Esophagus muscularis mucosa (tissue), 4 donors: ENCODE measurements at regions not wholly inside any gene's neighbourhood (a gene's known extent, or its start where the extent isn't known, plus 50 kb on each side); places are given as distances from the start of the nearest gene placed in this dataset.

ENCODE experiments used
- DNase-seq: peaks from one replicate; pipeline ENCODE4 v3.0.0-alpha.2; 2017; ENCODE audit errors: extremely low spot score
- H3K27ac ChIP-seq, 4 donors: fragments of 200-600 bp; sonication (generic); replicated peaks in 1 of 4; 1 replicate in 3 of 4; 2 replicates in 1 of 4; pipeline ENCODE4 v1.5.1; 2016 to 2019; ENCODE audit warnings: mild to moderate bottlenecking in 1 of 4
- H3K27me3 ChIP-seq, 4 donors: fragments of 200-600 bp; sonication (generic); one replicate each; pipeline versions ENCODE4 v1.5.1 to v1.6.0; 2016 to 2019
- H3K36me3 ChIP-seq, 4 donors: fragments of 200-600 bp; sonication (generic); one replicate each; pipeline ENCODE4 v1.5.1; 2016 to 2019
- H3K4me1 ChIP-seq, 4 donors: fragments of 200-600 bp; sonication (generic); one replicate each; pipeline ENCODE4 v1.5.1; 2016 to 2019
- H3K4me3 ChIP-seq, 4 donors: fragments of 200-600 bp; sonication (generic); 1 replicate in 2 of 4; 2 replicates in 2 of 4; pipeline ENCODE4 v1.5.1; 2016 to 2019; ENCODE audit warnings: mild to moderate bottlenecking in 4 of 4, moderate library complexity in 1 of 4
- H3K9me3 ChIP-seq, 4 donors: fragments of 200-600 bp; sonication (generic); 1 replicate in 3 of 4; 2 replicates in 1 of 4; pipeline ENCODE4 v1.5.1; 2016 to 2019
- EP300 ChIP-seq: sonication (generic); formaldehyde crosslinking; IDR thresholded peaks from one replicate; pipeline ENCODE4 v1.6.1; 2017; ENCODE audit warnings: antibody characterized with exemption
- POLR2A ChIP-seq: fragments of 450-650 bp; IDR thresholded peaks from one replicate; pipeline ENCODE4 v1.6.1; 2017; ENCODE audit warnings: antibody characterized with exemption, moderate library complexity, mild to moderate bottlenecking, low read depth
- POLR2AphosphoS5 ChIP-seq, 2 donors: sonication (generic); formaldehyde crosslinking; IDR thresholded peaks; one replicate each; pipeline ENCODE4 v1.6.1; 2017; ENCODE audit warnings: antibody characterized with exemption in 2 of 2
- WGBS: methylation state at CpG from one replicate; pipeline ENCODE4 v1.1.5; 2018; 5-methylcytosine and 5-hydroxymethylcytosine counted together
- intact Hi-C: fragments of 100-400 bp; cut with DNase I; formaldehyde crosslinking; loops from one replicate; pipeline ENCODE4 v1.15.1; 2023
- TF ChIP-seq, protein P1 (sequence below), 3 experiments: fragments of 200-600 bp in 2 of 3; fragments of 450-650 bp in 1 of 3; sonication (generic) in 2 of 3; IDR thresholded peaks; one replicate each; pipeline ENCODE4 v1.5.1; 2017 to 2019; ENCODE audit warnings: antibody characterized with exemption in 3 of 3, mild to moderate bottlenecking in 2 of 3, moderate library complexity in 1 of 3

DNA sequence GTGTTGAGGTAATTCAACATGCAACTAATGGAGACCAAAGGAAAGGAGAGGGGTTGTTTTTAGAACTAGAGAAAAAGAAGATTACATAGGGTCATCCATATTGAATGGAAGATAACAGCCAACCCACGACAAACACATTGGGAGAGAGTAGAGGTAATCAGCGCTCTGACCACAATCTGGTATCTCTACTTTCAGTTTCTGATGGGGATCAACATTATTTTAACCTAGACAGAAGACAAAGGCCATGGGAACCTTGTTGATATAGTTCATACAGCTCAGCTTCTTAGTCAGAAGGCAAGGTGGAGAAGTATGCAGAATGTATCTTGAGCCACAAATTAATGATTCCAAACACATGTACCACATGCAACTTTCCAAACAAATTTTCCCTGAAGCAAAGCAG lies 537.1 kb upstream of the ST8SIA4 start:
- Histone ChIP-seq H3K27me3 (no peaks in the 10 kb centered on the region), H3K27ac (no peak overlapping the region), H3K4me3 (no peak overlapping the region), H3K36me3 (no peaks in the 10 kb centered on the region), H3K9me3 (peaks cover 0 to 5% (median 1%) of the 10 kb centered on the region in 4 donors), H3K4me1 (no peaks in the 10 kb centered on the region)
- DNase-seq, result no peak
- intact Hi-C loops, result no loop called here
- no peak for TF ChIP-seq POLR2A
- TF ChIP-seq POLR2AphosphoS5 (IDR thresholded peaks at IDR 0.05), result no peak
- TF ChIP-seq, protein P1, sequence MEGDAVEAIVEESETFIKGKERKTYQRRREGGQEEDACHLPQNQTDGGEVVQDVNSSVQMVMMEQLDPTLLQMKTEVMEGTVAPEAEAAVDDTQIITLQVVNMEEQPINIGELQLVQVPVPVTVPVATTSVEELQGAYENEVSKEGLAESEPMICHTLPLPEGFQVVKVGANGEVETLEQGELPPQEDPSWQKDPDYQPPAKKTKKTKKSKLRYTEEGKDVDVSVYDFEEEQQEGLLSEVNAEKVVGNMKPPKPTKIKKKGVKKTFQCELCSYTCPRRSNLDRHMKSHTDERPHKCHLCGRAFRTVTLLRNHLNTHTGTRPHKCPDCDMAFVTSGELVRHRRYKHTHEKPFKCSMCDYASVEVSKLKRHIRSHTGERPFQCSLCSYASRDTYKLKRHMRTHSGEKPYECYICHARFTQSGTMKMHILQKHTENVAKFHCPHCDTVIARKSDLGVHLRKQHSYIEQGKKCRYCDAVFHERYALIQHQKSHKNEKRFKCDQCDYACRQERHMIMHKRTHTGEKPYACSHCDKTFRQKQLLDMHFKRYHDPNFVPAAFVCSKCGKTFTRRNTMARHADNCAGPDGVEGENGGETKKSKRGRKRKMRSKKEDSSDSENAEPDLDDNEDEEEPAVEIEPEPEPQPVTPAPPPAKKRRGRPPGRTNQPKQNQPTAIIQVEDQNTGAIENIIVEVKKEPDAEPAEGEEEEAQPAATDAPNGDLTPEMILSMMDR (IDR thresholded peaks at IDR 0.05), result no peak
- TF ChIP-seq EP300, result no peak
- 84% methylated on average over 2 of the region's 2 CpGs for WGBS

DNA sequence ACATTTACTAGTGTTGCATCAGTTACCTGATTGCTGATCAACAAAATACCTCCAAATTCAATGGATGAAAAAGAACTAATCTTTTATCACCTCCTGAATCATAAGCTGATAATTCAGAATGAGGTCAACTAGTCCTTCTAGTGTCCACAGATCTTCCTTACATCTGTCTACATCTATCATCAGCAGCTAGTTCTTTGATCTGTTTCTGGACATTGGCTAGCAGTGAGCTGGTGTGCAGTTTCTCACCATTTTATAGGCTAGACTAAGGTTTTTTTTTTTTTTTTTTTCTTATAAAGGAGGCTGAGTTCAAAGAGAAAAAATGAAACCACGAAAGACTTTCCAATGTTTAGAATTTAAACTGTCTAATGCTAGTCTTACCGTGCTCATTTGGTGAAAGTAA lies 534.3 kb upstream of the ST8SIA4 start:
- no peaks in the 10 kb centered on the region for H3K27me3 ChIP-seq
- 42% methylated on average over 2 of the region's 2 CpGs for WGBS
- intact Hi-C loops, result no loop called here
- no peak for DNase-seq
- no peak overlapping the region for H3K27ac ChIP-seq
- no peak for TF ChIP-seq POLR2A
- TF ChIP-seq, protein P1 (IDR thresholded peaks at IDR 0.05), result no peak
- no peak for TF ChIP-seq POLR2AphosphoS5 (IDR thresholded peaks at IDR 0.05)
- TF ChIP-seq EP300, result no peak
- H3K9me3 ChIP-seq, result peaks cover 0 to 2% (median 0%) of the 10 kb centered on the region in 4 donors
- no peak overlapping the region for H3K4me3 ChIP-seq
- H3K36me3 ChIP-seq, result no peaks in the 10 kb centered on the region
- H3K4me1 ChIP-seq, result no peaks in the 10 kb centered on the region

DNA sequence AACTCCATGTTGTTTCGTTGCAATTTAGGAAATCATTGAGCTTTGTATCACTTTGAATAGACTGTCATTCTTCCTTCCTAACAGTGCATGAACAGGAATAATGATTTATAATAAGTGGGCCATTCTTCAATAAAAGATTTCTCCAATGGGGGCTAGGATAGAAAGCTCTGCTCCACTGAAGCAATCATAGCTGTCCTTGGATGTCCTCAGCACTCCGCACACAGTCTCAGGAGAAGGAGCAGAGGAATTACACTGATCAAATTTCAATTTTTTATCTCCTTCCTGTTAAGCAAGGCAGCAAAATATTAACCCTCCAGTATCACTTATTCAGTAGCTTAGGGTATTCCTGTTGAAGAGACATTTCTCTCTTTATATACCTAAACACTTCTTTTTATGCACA lies 532.7 kb upstream of the ST8SIA4 start:
- H3K27ac ChIP-seq, result no peak overlapping the region
- no peaks in the 10 kb centered on the region for H3K4me1 ChIP-seq
- TF ChIP-seq POLR2A, result no peak
- TF ChIP-seq, protein P1 (IDR thresholded peaks at IDR 0.05), result no peak
- no peak for DNase-seq
- WGBS, result 48% methylated on average over 2 of the region's 2 CpGs
- H3K36me3 ChIP-seq, result no peaks in the 10 kb centered on the region
- H3K9me3 ChIP-seq, result no peaks in the 10 kb centered on the region
- intact Hi-C loops, result no loop called here
- no peaks in the 10 kb centered on the region for H3K27me3 ChIP-seq
- no peak overlapping the region for H3K4me3 ChIP-seq

DNA sequence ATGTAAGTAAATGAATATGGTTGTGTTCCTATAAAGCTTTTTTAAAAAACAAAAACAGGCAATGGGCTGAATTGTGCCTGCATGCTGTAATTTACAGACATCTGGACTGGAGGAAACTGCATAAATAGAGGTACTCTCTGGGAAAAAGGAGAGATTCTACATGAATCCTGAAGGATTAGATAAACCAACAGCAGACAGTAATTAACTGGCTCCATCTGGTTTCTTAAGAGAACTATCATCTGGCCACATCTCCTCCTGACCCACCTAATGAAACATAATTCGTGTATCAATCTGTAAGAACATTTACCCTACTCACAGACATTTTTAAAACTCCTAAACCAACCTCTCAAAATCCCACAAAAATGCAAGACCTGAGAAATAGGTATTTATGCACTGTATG lies 528.1 kb upstream of the ST8SIA4 start:
- no peaks in the 10 kb centered on the region for H3K27me3 ChIP-seq
- no peak for DNase-seq
- H3K4me1 ChIP-seq, result no peaks in the 10 kb centered on the region
- no peaks in the 10 kb centered on the region for H3K36me3 ChIP-seq
- no peaks in the 10 kb centered on the region for H3K9me3 ChIP-seq
- no peak for TF ChIP-seq POLR2A
- TF ChIP-seq, protein P1 (IDR thresholded peaks at IDR 0.05), result no peak
- TF ChIP-seq POLR2AphosphoS5 (IDR thresholded peaks at IDR 0.05), result no peak
- no peak for TF ChIP-seq EP300
- whole genome bisulfite sequencing, result 61% methylated on average over 1 of the region's 1 CpG
- intact Hi-C loops, result no loop called here
- no peak overlapping the region for H3K4me3 ChIP-seq
- H3K27ac ChIP-seq, result no peak overlapping the region

DNA sequence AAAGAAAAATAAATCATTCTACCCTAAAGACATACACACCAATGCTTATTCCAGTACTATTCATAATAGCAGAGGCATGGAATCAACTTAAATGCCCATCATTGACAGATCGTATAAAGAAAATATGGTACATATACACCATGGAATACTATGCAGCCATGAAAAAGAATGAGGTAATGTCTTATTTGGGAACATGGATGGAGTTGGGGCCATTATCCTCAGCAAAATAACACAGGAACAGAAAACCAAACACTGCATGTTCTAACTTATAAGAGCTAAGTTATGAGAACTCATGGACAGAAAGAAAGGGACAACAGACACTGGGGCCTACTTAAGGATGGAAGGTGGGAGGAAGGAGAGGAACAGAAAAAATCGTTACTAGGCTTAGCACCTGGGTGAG lies 527.5 kb upstream of the ST8SIA4 start:
- intact Hi-C loops, result no loop called here
- Histone ChIP-seq H3K9me3 (no peaks in the 10 kb centered on the region), H3K4me1 (peaks cover 0 to 3% (median 0%) of the 10 kb centered on the region in 4 donors), H3K4me3 (no peak overlapping the region), H3K27ac (no peak overlapping the region), H3K36me3 (no peaks in the 10 kb centered on the region), H3K27me3 (no peaks in the 10 kb centered on the region)
- DNase-seq, result no peak
- TF ChIP-seq POLR2A, result no peak
- TF ChIP-seq, protein P1 (IDR thresholded peaks at IDR 0.05), result no peak
- no peak for TF ChIP-seq POLR2AphosphoS5 (IDR thresholded peaks at IDR 0.05)
- TF ChIP-seq EP300, result no peak
- WGBS, result 88% methylated on average over 2 of the region's 2 CpGs
